ENCODE measurements at regions not wholly inside any gene's neighbourhood (a gene's known extent, or its start where the extent isn't known, plus 50 kb on each side); places are given as distances from the start of the nearest gene placed in this dataset.

DNA sequence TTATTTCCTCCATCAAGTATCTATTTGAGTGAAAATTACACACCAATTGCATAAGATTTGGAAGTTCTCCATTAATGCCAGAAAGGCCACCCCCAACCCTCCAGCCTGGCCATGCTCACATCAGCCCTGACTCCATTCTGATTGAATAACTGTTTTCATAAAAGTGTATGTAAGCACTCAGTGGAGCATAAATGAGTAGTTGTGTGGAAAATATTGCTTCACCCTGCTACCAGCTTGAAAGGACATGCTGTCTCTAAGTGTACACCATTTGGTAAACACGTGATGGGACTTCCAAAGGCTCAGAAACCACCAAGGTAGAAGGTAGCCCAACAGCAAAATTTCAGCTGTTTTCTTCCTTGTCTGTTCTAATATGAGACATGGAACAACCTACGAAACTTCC is 393.8 kb downstream of the ZNF385D start:
- TF ChIP-seq Cebpa-rat (IDR thresholded peaks at IDR 0.05) = no peak
- no peak overlapping the region for H3K9ac ChIP-seq
- peaks cover 0 to 6% (median 0%) of the 10 kb centered on the region in 10 experiments; a peak in 2 of 20 replicates for H3K4me1 ChIP-seq
- H3K4me2 ChIP-seq = no peak overlapping the region
- no peaks in the 10 kb centered on the region for H3K36me3 ChIP-seq
- H3K27me3 ChIP-seq = no peaks in the 10 kb centered on the region
- H3K9me3 ChIP-seq (replicated peaks in 1 of 11) = peaks cover 0 to 12% (median 5%) of the 10 kb centered on the region in 11 experiments; a peak in 3 of 22 replicates
- H3K27ac ChIP-seq = no peak overlapping the region
- no peak overlapping the region for H3K4me3 ChIP-seq
- no peaks in the 10 kb centered on the region for H4K20me1 ChIP-seq

DNA sequence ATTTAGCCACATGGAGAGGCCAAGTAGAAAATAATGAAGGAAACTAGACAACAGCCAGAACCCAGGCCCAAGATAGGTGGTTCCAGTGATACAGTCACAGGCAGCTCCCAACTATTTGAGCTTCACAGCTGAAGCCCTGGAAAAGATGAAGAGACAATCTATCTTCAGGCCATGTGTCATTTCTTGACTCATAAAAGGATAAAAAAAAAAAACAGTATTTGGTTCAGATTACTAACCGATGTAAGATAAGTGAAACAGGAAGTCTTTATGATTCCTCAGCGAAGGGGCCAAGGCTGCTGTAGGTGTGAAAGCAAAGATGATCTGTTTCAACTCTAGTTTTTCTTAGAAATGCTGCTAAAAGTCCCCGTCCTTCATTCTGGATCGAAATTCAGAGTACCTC is 394.6 kb downstream of the ZNF385D start:
- Histone ChIP-seq H3K4me3 (no peak overlapping the region), H3K36me3 (no peaks in the 10 kb centered on the region), H3K9ac (no peak overlapping the region), H3K4me2 (no peak overlapping the region), H3K4me1 (peaks cover 0 to 6% (median 0%) of the 10 kb centered on the region in 10 experiments; a peak in 2 of 20 replicates), H3K27me3 (no peaks in the 10 kb centered on the region), H4K20me1 (no peaks in the 10 kb centered on the region), H3K9me3 (replicated peaks in 1 of 11) (peaks cover 0 to 9% (median 4%) of the 10 kb centered on the region in 11 experiments; a peak in 3 of 22 replicates), H3K27ac (no peak overlapping the region)
- TF ChIP-seq Cebpa-rat (IDR thresholded peaks at IDR 0.05) = no peak

GRCh38 chr3:21345382-21345976 is 405.5 kb downstream of the ZNF385D start:
- Histone ChIP-seq H3K9me3 (replicated peaks in 1 of 11) (peaks cover 0 to 4% (median 0%) of the 10 kb centered on the region in 11 experiments; a peak in 2 of 22 replicates), H3K27ac (no peak overlapping the region), H3K36me3 (no peaks in the 10 kb centered on the region), H3K9ac (no peak overlapping the region), H3K4me1 (peaks cover 0 to 5% (median 0%) of the 10 kb centered on the region in 10 experiments; a peak in 3 of 20 replicates), H3K4me2 (no peak overlapping the region), H3K4me3 (no peak overlapping the region), H4K20me1 (no peaks in the 10 kb centered on the region), H3K27me3 (no peaks in the 10 kb centered on the region)
- TF ChIP-seq Cebpa-rat (IDR thresholded peaks at IDR 0.05) = no peak

DNA sequence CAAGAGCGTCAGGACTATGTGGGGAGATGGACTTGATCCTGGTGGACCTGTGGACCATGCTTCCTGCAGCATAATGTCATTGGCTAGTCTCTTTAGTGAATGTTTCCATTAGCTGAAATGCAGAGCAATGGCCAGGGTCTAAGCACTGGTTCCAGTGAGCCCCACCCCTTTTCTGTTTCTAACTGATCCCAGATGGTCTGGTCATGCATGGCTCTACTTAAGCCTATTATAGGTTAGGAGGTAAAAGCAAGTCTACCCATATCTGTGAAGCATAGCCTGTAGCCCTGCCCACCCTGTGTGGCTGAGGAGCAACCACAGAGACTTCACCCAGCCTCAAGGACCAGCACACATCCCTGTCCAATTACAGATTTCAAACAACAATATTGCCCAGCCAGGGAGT is 419.2 kb downstream of the ZNF385D start:
- Histone ChIP-seq H3K4me2 (0 out of 22 replicates have a peak overlapping the region, but pooled peaks of 2 of the 11 experiments have one; percentile 13 to 19), H3K27me3 (no peaks in the 10 kb centered on the region), H3K4me1 (peaks cover 2 to 18% (median 10%) of the 10 kb centered on the region in 10 experiments; a peak in 12 of 20 replicates), H3K9ac (no peak overlapping the region), H4K20me1 (no peaks in the 10 kb centered on the region), H3K36me3 (no peaks in the 10 kb centered on the region), H3K27ac (no peak overlapping the region), H3K9me3 (replicated peaks in 1 of 11) (peaks cover 15 to 30% (median 20%) of the 10 kb centered on the region in 11 experiments), H3K4me3 (no peak overlapping the region)
- TF ChIP-seq Cebpa-rat (IDR thresholded peaks at IDR 0.05) = no peak

DNA sequence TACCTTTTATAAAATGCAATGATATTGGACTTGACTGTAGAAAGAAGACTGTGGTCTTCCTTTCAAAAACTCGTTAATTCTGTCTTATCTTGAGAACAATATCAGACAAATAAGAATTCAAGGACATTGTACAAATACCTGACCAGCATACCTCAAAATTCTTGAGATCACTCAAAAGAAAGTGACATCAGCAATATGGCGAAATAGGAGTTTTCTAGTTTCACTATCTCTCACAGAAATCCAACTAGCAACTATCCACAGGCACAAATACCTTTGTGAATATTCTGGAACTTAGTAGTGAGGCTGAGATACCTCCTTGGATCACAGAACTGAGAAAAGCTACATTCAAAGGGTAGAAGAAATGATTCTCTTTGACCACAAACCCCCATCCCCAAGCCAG is 419.7 kb downstream of the ZNF385D start:
- Histone ChIP-seq H3K27ac (no peak overlapping the region), H3K9me3 (replicated peaks in 1 of 11) (peaks cover 12 to 25% (median 15%) of the 10 kb centered on the region in 11 experiments), H3K4me2 (no peak overlapping the region), H3K4me3 (no peak overlapping the region), H3K4me1 (peaks cover 0 to 14% (median 5%) of the 10 kb centered on the region in 10 experiments; a peak in 8 of 20 replicates), H3K27me3 (no peaks in the 10 kb centered on the region), H3K9ac (no peak overlapping the region), H3K36me3 (no peaks in the 10 kb centered on the region), H4K20me1 (no peaks in the 10 kb centered on the region)
- no peak for TF ChIP-seq Cebpa-rat (IDR thresholded peaks at IDR 0.05)

- H3K36me3 ChIP-seq = no peaks in the 10 kb centered on the region
- H4K20me1 ChIP-seq = no peaks in the 10 kb centered on the region
- peaks cover 0 to 14% (median 3%) of the 10 kb centered on the region in 10 experiments; a peak in 5 of 20 replicates for H3K4me1 ChIP-seq
- H3K9me3 ChIP-seq (replicated peaks in 1 of 11) = peaks cover 2 to 14% (median 5%) of the 10 kb centered on the region in 11 experiments; a peak in 21 of 22 replicates
- no peak overlapping the region for H3K9ac ChIP-seq
- no peaks in the 10 kb centered on the region for H3K27me3 ChIP-seq
- H3K4me2 ChIP-seq = peak overlapping the region; percentile 24 to 62 (median 47); a peak in 15 of 22 replicates
- no peak overlapping the region for H3K27ac ChIP-seq
- H3K4me3 ChIP-seq = no peak overlapping the region
- TF ChIP-seq Cebpa-rat (IDR thresholded peaks at IDR 0.05) = no peak
These were observed 420.7 kb downstream of the ZNF385D start for GRCh38 chr3:21330293-21330692.

GRCh38 chr3:21328711-21329390 is 422.2 kb downstream of the ZNF385D start:
- Histone ChIP-seq H3K27me3 (no peaks in the 10 kb centered on the region), H3K4me1 (peaks cover 0 to 14% (median 3%) of the 10 kb centered on the region in 10 experiments; a peak in 5 of 20 replicates), H3K9me3 (replicated peaks in 1 of 11) (peaks cover 0 to 6% (median 0%) of the 10 kb centered on the region in 11 experiments; a peak in 2 of 22 replicates), H3K9ac (no peak overlapping the region), H3K4me2 (no peak overlapping the region), H3K36me3 (no peaks in the 10 kb centered on the region), H3K4me3 (no peak overlapping the region), H3K27ac (no peak overlapping the region), H4K20me1 (no peaks in the 10 kb centered on the region)
- no peak for TF ChIP-seq Cebpa-rat (IDR thresholded peaks at IDR 0.05)

GRCh38 chr3:21326704-21327475 is 424.1 kb downstream of the ZNF385D start:
- Histone ChIP-seq H3K4me1 (peaks cover 0 to 11% (median 3%) of the 10 kb centered on the region in 10 experiments; a peak in 5 of 20 replicates), H3K4me2 (no peak overlapping the region), H3K9me3 (replicated peaks in 1 of 11) (peaks cover 0 to 5% (median 0%) of the 10 kb centered on the region in 11 experiments; a peak in 1 of 22 replicates), H3K4me3 (no peak overlapping the region), H3K27ac (no peak overlapping the region), H3K36me3 (no peaks in the 10 kb centered on the region), H3K9ac (no peak overlapping the region), H4K20me1 (no peaks in the 10 kb centered on the region), H3K27me3 (no peaks in the 10 kb centered on the region)
- TF ChIP-seq Cebpa-rat (IDR thresholded peaks at IDR 0.05) = no peak

DNA sequence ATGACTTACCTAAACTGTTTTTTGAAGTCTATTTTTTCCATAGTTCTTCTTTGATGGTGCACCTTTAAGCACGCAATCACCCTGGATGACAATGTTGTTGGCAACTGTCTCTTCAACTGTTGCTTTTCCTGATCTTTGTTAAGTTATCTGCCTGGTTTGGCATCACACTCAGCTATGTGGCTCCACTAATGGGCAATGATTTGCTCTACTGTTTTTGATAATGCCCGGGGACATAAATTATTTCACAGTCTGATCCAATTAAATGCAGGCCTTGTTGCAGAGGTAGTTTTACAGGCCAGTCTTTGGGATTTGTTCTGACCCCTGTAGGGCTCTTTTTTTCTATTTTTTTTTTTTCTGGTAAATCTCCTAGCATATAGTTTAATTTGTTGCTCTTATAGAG is 436.3 kb downstream of the ZNF385D start:
- no peaks in the 10 kb centered on the region for H3K27me3 ChIP-seq
- H3K4me3 ChIP-seq = no peak overlapping the region
- H4K20me1 ChIP-seq = no peaks in the 10 kb centered on the region
- no peak overlapping the region for H3K27ac ChIP-seq
- no peaks in the 10 kb centered on the region for H3K4me1 ChIP-seq
- no peak overlapping the region for H3K4me2 ChIP-seq
- no peaks in the 10 kb centered on the region for H3K36me3 ChIP-seq
- H3K9me3 ChIP-seq (replicated peaks in 1 of 11) = no peaks in the 10 kb centered on the region
- no peak overlapping the region for H3K9ac ChIP-seq
- TF ChIP-seq Cebpa-rat (IDR thresholded peaks at IDR 0.05) = no peak

Data from BLaER1 treated with 17β-estradiol and CSF1 and Interleukin-3, amounts not matched to agents 10 nM and 100 nM (cell line).